IMR-90 (cell line): ENCODE measurements at regions not wholly inside any gene's neighbourhood (a gene's known extent, or its start where the extent isn't known, plus 50 kb on each side); places are given as distances from the start of the nearest gene placed in this dataset.

Source experiments
- ATAC-seq: fragments of 200-7000 bp; cut with Tn5 transposase; 2 replicates; pipeline ENCODE4 v1.9.1; 2020; ENCODE audit warnings: low read depth, mild to moderate bottlenecking, moderate library complexity
- BruUV-seq: library from RNA; stranded (reverse); fragments of 400-500 nt; replicated peaks from 2 replicates; lab custom pipeline; 2021; lab: Mats Ljungman, UMichigan
- CTCF ChIA-PET: fragments of 300-600 bp; formaldehyde crosslinking; extraction: SDS; loops from one replicate; lab custom pipeline; 2021; ENCODE audit warnings: antibody characterized with exemption; lab: Yijun Ruan, JAX
- POLR2A ChIA-PET: fragments of 300-600 bp; sonication (Branson Sonifier 250); formaldehyde crosslinking; loops from one replicate; lab custom pipeline; 2022; ENCODE audit warnings: antibody characterized with exemption; ENCODE audit not compliant: unreplicated experiment; lab: Charles Lee
- DNase-seq: peaks from one replicate; pipeline ENCODE4 v3.0.0; 2013
- H2AFZ ChIP-seq: replicated peaks from 2 replicates; pipeline ENCODE3; 2013; ENCODE audit warnings: low read length, mild to moderate bottlenecking; ENCODE audit not compliant: poor library complexity
- H2AK5ac ChIP-seq: 2 replicates; pipeline ENCODE4 v1.6.1; 2013; ENCODE audit warnings: low read depth, low read length, inconsistent platforms
- H2AK9ac ChIP-seq: replicated peaks from 2 replicates; pipeline ENCODE3; 2013; ENCODE audit warnings: mild to moderate bottlenecking, low read depth, low read length, moderate library complexity; ENCODE audit not compliant: poor library complexity
- H2BK120ac ChIP-seq: 2 replicates; pipeline ENCODE4 v1.6.1; 2013; ENCODE audit warnings: low read depth, low read length, inconsistent platforms
- H2BK15ac ChIP-seq: 3 replicates; pipeline ENCODE4 v1.6.1; 2013; ENCODE audit warnings: low read depth, low read length, inconsistent platforms
- H2BK20ac ChIP-seq: 2 replicates; pipeline ENCODE4 v1.6.1; 2013; ENCODE audit warnings: low read depth, mild to moderate bottlenecking, inconsistent platforms, low read length, moderate library complexity
- H2BK5ac ChIP-seq: 2 replicates; pipeline ENCODE4 v1.6.1; 2013; ENCODE audit warnings: mild to moderate bottlenecking, low read depth, low read length, inconsistent platforms; ENCODE audit not compliant: poor library complexity, severe bottlenecking
- H3K14ac ChIP-seq: replicated peaks from 2 replicates; pipeline ENCODE4 v1.6.1; 2013; ENCODE audit warnings: low read depth, low read length, inconsistent platforms
- H3K18ac ChIP-seq: 2 replicates; pipeline ENCODE4 v1.6.1; 2013; ENCODE audit warnings: low read depth, low read length, control low read depth
- H3K23ac ChIP-seq: 2 replicates; pipeline ENCODE4 v1.6.1; 2013; ENCODE audit warnings: low read depth, low read length, inconsistent platforms
- H3K27ac ChIP-seq: 2 replicates; pipeline ENCODE4 v1.5.1; 2013; ENCODE audit warnings: mild to moderate bottlenecking, control low read depth, low read length; ENCODE audit not compliant: insufficient read depth
- H3K27me3 ChIP-seq: 2 replicates; pipeline ENCODE4 v1.6.1; 2013; ENCODE audit warnings: low read length; ENCODE audit not compliant: control insufficient read depth, insufficient read depth
- H3K36me3 ChIP-seq: 2 replicates; pipeline ENCODE4 v1.6.1; 2013; ENCODE audit warnings: low read length, mixed read lengths; ENCODE audit not compliant: control insufficient read depth, insufficient read depth
- H3K4ac ChIP-seq: 2 replicates; pipeline ENCODE4 v1.6.1; 2013; ENCODE audit warnings: low read depth, low read length, inconsistent platforms
- H3K4me1 ChIP-seq: 2 replicates; pipeline ENCODE4 v1.6.1; 2013; ENCODE audit warnings: low read length, mixed read lengths; ENCODE audit not compliant: control insufficient read depth, insufficient read depth
- H3K4me2 ChIP-seq: 2 replicates; pipeline ENCODE4 v1.6.1; 2013; ENCODE audit warnings: low read depth, mild to moderate bottlenecking, control low read depth, low read length, moderate library complexity
- H3K4me3 ChIP-seq: 2 replicates; pipeline ENCODE4 v1.5.1; 2013; ENCODE audit warnings: low read depth, mild to moderate bottlenecking, control low read depth, low read length, moderate library complexity; ENCODE audit not compliant: insufficient read depth
- H3K56ac ChIP-seq: 2 replicates; pipeline ENCODE4 v1.6.1; 2013; ENCODE audit warnings: low read length, inconsistent platforms; ENCODE audit not compliant: insufficient read depth; ENCODE audit errors: extremely low read depth
- H3K79me1 ChIP-seq, 2 experiments: 2 replicates each; pipeline ENCODE4 v1.6.1; 2013; ENCODE audit warnings: low read length in 2 of 2, inconsistent platforms in 1 of 2, low read depth in 1 of 2
- H3K9ac ChIP-seq: 2 replicates; pipeline ENCODE4 v1.6.1; 2013; ENCODE audit warnings: low read depth, low read length, control low read depth
- H3K9me1 ChIP-seq: 2 replicates; pipeline ENCODE4 v1.6.1; 2013; ENCODE audit warnings: low read length, inconsistent platforms; ENCODE audit not compliant: insufficient read depth
- H3K9me3 ChIP-seq: 2 replicates; pipeline ENCODE4 v1.6.1; 2013; ENCODE audit warnings: low read length; ENCODE audit not compliant: control insufficient read depth, insufficient read depth
- H4K20me1 ChIP-seq: 2 replicates; pipeline ENCODE4 v1.6.1; 2013; ENCODE audit warnings: low read length, inconsistent platforms; ENCODE audit not compliant: insufficient read depth
- H4K5ac ChIP-seq: 2 replicates; pipeline ENCODE4 v1.6.1; 2013; ENCODE audit warnings: mild to moderate bottlenecking, low read depth, low read length, control low read depth
- H4K8ac ChIP-seq, 2 experiments: 2 replicates each; pipeline ENCODE4 v1.6.1; 2013; ENCODE audit warnings: low read depth in 2 of 2, low read length in 2 of 2, control low read depth in 1 of 2, inconsistent platforms in 1 of 2
- H4K91ac ChIP-seq: 2 replicates; pipeline ENCODE4 v1.6.1; 2013; ENCODE audit warnings: low read depth, low read length, inconsistent platforms; ENCODE audit not compliant: insufficient read depth
- BHLHE40 ChIP-seq: fragments of 150-350 bp; IDR thresholded peaks from 2 replicates; pipeline ENCODE4 v1.6.1; 2016; ENCODE audit warnings: mild to moderate bottlenecking, low read depth, low read length
- CEBPB ChIP-seq: IDR thresholded peaks from 2 replicates; pipeline ENCODE4 v1.6.1; 2012; ENCODE audit warnings: low read depth, low read length, improper control_type of control experiment
- CHD1 ChIP-seq: IDR thresholded peaks from 2 replicates; pipeline ENCODE4 v1.6.1; 2012; ENCODE audit warnings: low read depth, low read length, improper control_type of control experiment
- CTCF ChIP-seq: conservative IDR thresholded peaks from 2 replicates; pipeline ENCODE4 v1.5.1; 2012; ENCODE audit warnings: mild to moderate bottlenecking, low read depth, low read length, improper control_type of control experiment
- ELK1 ChIP-seq: fragments of 150-350 bp; IDR thresholded peaks from 2 replicates; pipeline ENCODE4 v1.6.1; 2016; ENCODE audit warnings: low read depth, mild to moderate bottlenecking, low read length, moderate library complexity, borderline replicate concordance
- FOS ChIP-seq: fragments of 150-350 bp; IDR thresholded peaks from 2 replicates; pipeline ENCODE4 v1.6.1; 2016; ENCODE audit warnings: low read depth, low read length
- MAFK ChIP-seq: IDR thresholded peaks from 2 replicates; pipeline ENCODE4 v1.6.1; 2012; ENCODE audit warnings: low read depth, low read length, improper control_type of control experiment
- MAZ ChIP-seq: IDR thresholded peaks from 2 replicates; pipeline ENCODE4 v1.6.1; 2012; ENCODE audit warnings: low read depth, mild to moderate bottlenecking, low read length, improper control_type of control experiment, moderate library complexity, borderline replicate concordance
- MXI1 ChIP-seq: IDR thresholded peaks from 2 replicates; pipeline ENCODE4 v1.6.1; 2012; ENCODE audit warnings: low read depth, mild to moderate bottlenecking, low read length, moderate library complexity, borderline replicate concordance
- NFE2L2 ChIP-seq: fragments of 150-350 bp; IDR thresholded peaks from 2 replicates; pipeline ENCODE4 v1.6.1; 2016; ENCODE audit warnings: low read depth, mild to moderate bottlenecking, low read length
- POLR2A ChIP-seq: IDR thresholded peaks from 2 replicates; pipeline ENCODE4 v1.6.1; 2012; ENCODE audit warnings: mild to moderate bottlenecking, low read depth, low read length
- RAD21 ChIP-seq: IDR thresholded peaks from 2 replicates; pipeline ENCODE4 v1.6.1; 2012; ENCODE audit warnings: low read length, improper control_type of control experiment
- RCOR1 ChIP-seq: IDR thresholded peaks from 2 replicates; pipeline ENCODE4 v1.6.1; 2012; ENCODE audit warnings: mild to moderate bottlenecking, low read length, improper control_type of control experiment; ENCODE audit not compliant: insufficient replicate concordance
- RFX5 ChIP-seq: IDR thresholded peaks from 2 replicates; pipeline ENCODE4 v1.8.0; 2012; ENCODE audit warnings: low read depth, mild to moderate bottlenecking, low read length, moderate library complexity
- SMC3 ChIP-seq: fragments of 150-350 bp; IDR thresholded peaks from 2 replicates; pipeline ENCODE4 v1.6.1; 2016; ENCODE audit warnings: low read depth, mild to moderate bottlenecking, antibody characterized with exemption, low read length, moderate library complexity
- USF2 ChIP-seq: fragments of 150-350 bp; IDR thresholded peaks from 2 replicates; pipeline ENCODE4 v1.6.1; 2017; ENCODE audit warnings: mild to moderate bottlenecking, antibody characterized with exemption, low read length, low read depth
- WGBS, 2 experiments: methylation state at CpG; one replicate each; pipeline versions ENCODE4 v1.1.5 to v1.1.7; 2013; ENCODE audit warnings: missing lambda C conversion rate in 2 of 2; ENCODE audit not compliant: insufficient read length in 1 of 2; ENCODE audit errors: extremely low coverage in 2 of 2; 5-methylcytosine and 5-hydroxymethylcytosine counted together
- dilution Hi-C: fragments of 300-500 bp; cut with HindIII; formaldehyde crosslinking; loops from one replicate; pipeline ENCODE4 v1.14.3; 2018; ENCODE audit warnings: low sequenced_read_pairs; ENCODE audit not compliant: unreplicated experiment
- in situ Hi-C: fragments of 300-500 bp; cut with MboI; formaldehyde crosslinking; loops from 3 replicates; pipeline ENCODE4 v1.14.3; 2019; ENCODE audit warnings: low sequenced_read_pairs, inconsistent platforms, mixed read lengths
- intact Hi-C: fragments of 100-400 bp; cut with micrococcal nuclease; formaldehyde crosslinking; loops from 2 replicates; pipeline ENCODE4 v1.10.0; 2022

- POLR2A ChIA-PET, result no interaction called here
These were observed 131.5 kb upstream of the KCNK1 start for GRCh38 chr1:233482388-233482787.

More at GRCh38 chr1:233482388-233482787, 131.5 kb upstream of the KCNK1 start:
- no peak overlapping the region for H3K18ac ChIP-seq
- CTCF ChIA-PET, result no interaction called here
- no peaks in the 10 kb centered on the region for H3K79me1 ChIP-seq
- no peak overlapping the region for H2AK9ac ChIP-seq
- H3K56ac ChIP-seq, result no peak overlapping the region
- H3K9me3 ChIP-seq, result peaks cover 12% of the 10 kb centered on the region
- no peak overlapping the region for H2BK15ac ChIP-seq
- H2BK20ac ChIP-seq, result no peak overlapping the region
- H3K14ac ChIP-seq, result no peak overlapping the region
- in situ Hi-C loops (no loop called here), dilution Hi-C loops (no loop called here), intact Hi-C loops (no loop called here)
- no peak overlapping the region for H3K9ac ChIP-seq
- H2AFZ ChIP-seq, result no peak overlapping the region
- 0% methylated on average over 1 of the region's 3 CpGs; no CpG with 5 or more reads in 1 of the 2 experiments for WGBS, 2 experiments
- BruUV-seq, result no TSS peak
- H3K23ac ChIP-seq, result no peak overlapping the region
- no peak overlapping the region for H2AK5ac ChIP-seq
- H3K27me3 ChIP-seq, result no peaks in the 10 kb centered on the region
- H4K91ac ChIP-seq, result no peak overlapping the region
- H3K4me3 ChIP-seq, result no peak overlapping the region
- no peak for TF ChIP-seq POLR2A
- TF ChIP-seq NFE2L2, result no peak
- no peak for TF ChIP-seq MXI1
- TF ChIP-seq MAFK, result no peak
- no peak for TF ChIP-seq FOS
- no peak for TF ChIP-seq ELK1
- TF ChIP-seq USF2, result no peak
- TF ChIP-seq RAD21, result no peak
- TF ChIP-seq CTCF, result no peak
- TF ChIP-seq CHD1, result no peak
- TF ChIP-seq RCOR1, result no peak
- TF ChIP-seq MAZ, result no peak
- TF ChIP-seq RFX5, result no peak
- TF ChIP-seq BHLHE40, result no peak
- no peak for TF ChIP-seq CEBPB
- no peak for TF ChIP-seq SMC3
- H2BK5ac ChIP-seq, result no peak overlapping the region
- H4K20me1 ChIP-seq, result no peaks in the 10 kb centered on the region
- no peak overlapping the region for H3K27ac ChIP-seq
- ATAC-seq (no peak), DNase-seq (no peak)
- H4K8ac ChIP-seq, result no peak overlapping the region
- H3K4me1 ChIP-seq, result no peaks in the 10 kb centered on the region
- H4K5ac ChIP-seq, result no peak overlapping the region
- no peaks in the 10 kb centered on the region for H3K36me3 ChIP-seq
- no peak overlapping the region for H3K4me2 ChIP-seq
- H3K4ac ChIP-seq, result no peak overlapping the region
- no peak overlapping the region for H2BK120ac ChIP-seq
- H3K9me1 ChIP-seq, result no peaks in the 10 kb centered on the region
